VCaP (cell line): ENCODE measurements at regions not wholly inside any gene's neighbourhood (a gene's known extent, or its start where the extent isn't known, plus 50 kb on each side); places are given as distances from the start of the nearest gene placed in this dataset.
"Not testable (repeated sequence)": the region's sequence is repeated elsewhere in the genome, so short reads cannot be mapped to it uniquely, and the experiment has no call there.

ENCODE experiments used
- H3K27ac ChIP-seq: fragments of 450-650 bp; 2 replicates; pipeline ENCODE4 v1.5.1; 2017
- CTCF ChIP-seq: fragments of 450-650 bp; conservative IDR thresholded peaks from 2 replicates; pipeline ENCODE4 v1.5.1; 2017; ENCODE audit warnings: mild to moderate bottlenecking, moderate library complexity

GRCh38 chr3:170657312-170657711 lies 71.4 kb upstream of the SLC7A14 start:
- TF ChIP-seq CTCF = no peak
- no peak overlapping the region for H3K27ac ChIP-seq

DNA sequence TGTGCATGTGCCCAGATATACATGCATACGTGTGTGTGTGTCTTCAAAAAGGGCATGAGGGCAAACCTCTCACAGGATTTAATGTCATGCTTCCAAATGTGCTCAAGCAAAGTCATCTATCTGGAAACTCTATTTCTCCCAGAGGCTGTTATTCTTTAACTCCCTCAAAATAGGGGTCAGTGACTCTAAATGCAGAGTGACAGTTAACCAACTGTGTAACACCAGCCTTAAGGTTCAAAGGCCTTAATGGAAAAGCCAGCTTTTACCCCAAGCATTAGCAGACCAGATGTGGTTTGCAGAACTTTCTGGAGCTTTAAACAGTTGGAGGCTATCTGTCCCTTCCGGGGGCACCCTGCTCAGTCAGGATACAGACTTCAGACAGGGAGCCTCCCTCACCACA lies 70.4 kb upstream of the SLC7A14 start:
- no peak overlapping the region for H3K27ac ChIP-seq
- TF ChIP-seq CTCF = no peak

DNA sequence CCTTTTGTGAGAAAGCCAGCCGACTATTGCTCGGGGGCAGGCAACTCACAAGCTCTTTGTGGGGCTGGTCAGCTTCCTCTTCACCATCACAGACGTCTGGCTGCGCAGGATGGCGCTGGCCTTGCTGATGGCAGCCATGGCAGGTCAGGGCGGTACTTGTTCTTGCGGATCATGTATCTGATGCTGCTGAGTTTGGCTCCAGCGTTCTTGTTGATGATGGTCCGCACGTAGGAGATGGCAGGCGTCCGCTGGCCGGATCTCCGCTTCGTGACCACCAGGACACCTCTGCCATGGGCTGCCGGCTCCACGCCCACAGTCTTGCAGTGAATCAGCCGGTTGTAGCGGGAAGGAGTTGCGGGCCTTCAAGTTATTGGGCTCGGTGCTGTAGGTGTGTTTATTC lies 67.9 kb upstream of the SLC7A14 start:
- no peak for TF ChIP-seq CTCF

GRCh38 chr3:170651260-170651845 lies 65.5 kb upstream of the SLC7A14 start:
- no peak for TF ChIP-seq CTCF
- H3K27ac ChIP-seq = no peak overlapping the region

More for the DNA sequence above, 67.9 kb upstream of the SLC7A14 start:
- no peak overlapping the region for H3K27ac ChIP-seq

DNA sequence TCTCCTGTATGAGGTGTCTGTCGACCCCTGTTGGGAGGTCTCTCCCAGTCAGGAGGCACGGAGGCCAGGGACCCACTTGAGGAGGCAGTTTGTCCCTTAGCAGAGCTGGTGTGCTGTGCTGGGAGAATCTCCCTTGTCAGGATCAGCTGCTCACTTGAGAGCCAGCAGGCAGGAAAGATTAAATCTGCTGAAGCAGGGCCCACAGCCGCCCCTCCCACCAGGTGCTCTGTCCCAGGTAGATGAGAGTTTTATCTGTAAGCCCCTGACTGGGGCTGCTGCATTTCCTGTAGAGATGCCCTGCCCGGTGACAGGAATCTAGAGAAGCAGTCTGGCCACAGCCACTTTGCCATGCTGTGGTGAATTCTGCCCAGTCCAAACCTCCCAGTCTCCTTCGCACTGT lies 64.7 kb upstream of the SLC7A14 start:
- H3K27ac ChIP-seq = not testable (repeated sequence)

DNA sequence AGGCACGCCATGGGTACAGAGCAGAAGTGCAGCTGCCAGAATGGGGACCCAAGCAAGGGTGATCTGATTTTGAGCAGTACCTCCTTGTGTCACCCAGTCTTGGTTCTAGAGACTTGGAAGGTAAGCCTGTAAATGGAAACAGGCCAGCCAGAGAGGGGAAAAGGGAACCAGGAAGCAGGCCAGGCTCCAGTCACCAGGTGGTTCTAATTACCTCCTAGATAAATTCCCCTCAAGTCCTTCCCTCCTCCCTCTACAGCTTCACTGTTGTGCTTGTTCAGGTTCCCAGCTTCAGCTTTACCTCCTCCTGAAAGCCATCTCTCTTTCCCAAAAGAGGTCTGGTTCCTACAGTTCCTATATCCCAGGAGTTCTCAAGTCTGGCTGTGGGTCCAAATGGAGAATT lies 58.8 kb upstream of the SLC7A14 start:
- TF ChIP-seq CTCF = no peak
- no peak overlapping the region for H3K27ac ChIP-seq

DNA sequence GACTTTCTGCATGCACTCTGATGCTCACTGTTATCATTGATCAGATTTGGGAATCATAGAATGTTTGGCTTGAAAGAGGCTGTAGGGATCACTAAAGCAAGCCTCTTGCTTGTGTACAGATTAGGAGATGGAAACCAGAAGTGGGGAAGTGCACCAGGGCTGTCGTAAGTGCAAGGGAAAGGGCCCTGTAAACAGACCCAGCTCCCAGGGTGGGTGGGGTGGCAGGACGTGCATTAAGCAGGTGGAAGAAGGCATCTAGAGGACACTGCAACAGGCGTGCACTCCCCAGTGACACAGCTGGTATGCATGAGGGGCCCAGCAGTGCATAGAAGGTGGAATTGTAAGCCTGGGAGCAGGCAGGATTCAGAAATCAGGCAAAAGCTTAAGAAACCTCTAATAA lies 58.0 kb upstream of the SLC7A14 start:
- TF ChIP-seq CTCF = no peak
- H3K27ac ChIP-seq = no peak overlapping the region

DNA sequence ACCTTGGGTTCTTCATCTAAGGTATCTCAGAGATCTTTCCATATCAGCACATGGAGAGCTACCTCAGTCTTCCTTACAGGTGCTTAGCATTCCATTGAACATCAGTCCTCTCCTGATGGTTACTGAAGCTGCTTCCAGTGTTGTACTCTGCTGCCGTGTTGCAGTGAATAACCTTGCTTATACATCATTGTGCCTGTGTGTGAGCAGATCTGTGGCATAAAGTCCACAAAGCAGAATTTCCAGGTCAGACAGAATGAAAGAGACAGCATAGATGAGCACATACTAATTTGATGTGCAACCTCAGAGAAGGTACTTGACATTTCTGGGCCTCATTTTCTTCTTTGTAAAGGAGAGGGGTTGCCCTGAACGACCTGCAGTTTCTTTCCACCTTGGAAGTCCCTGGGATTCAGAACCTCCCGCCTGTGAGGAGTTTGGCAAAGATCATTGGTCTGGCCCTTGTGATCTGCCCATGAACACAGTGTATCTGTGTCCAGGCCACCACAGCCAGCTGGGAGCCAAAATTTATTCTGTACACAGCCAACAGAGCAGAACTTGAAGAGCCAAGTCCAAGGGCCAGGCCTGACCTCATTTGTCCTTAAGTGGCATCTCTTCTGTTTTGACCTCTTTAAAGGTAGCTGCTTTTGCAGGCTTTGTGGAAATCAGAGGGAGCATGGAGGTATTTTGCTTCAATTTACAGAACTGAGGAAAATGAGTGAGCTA lies 57.2 kb upstream of the SLC7A14 start:
- no peak for TF ChIP-seq CTCF
- H3K27ac ChIP-seq = no peak overlapping the region
